Neutrophil (primary cell): ENCODE measurements at regions not wholly inside any gene's neighbourhood (a gene's known extent, or its start where the extent isn't known, plus 50 kb on each side); places are given as distances from the start of the nearest gene placed in this dataset.
"Not testable (repeated sequence)": the region's sequence is repeated elsewhere in the genome, so short reads cannot be mapped to it uniquely, and the experiment has no call there.

Experiments used
- H3K27ac ChIP-seq: fragments of 200-600 bp; sonication (generic); 2 replicates; pipeline ENCODE4 v1.5.1; 2016; ENCODE audit warnings: mild to moderate bottlenecking, moderate library complexity
- H3K27me3 ChIP-seq: fragments of 200-600 bp; sonication (generic); 2 replicates; pipeline ENCODE4 v1.6.0; 2016; ENCODE audit warnings: mild to moderate bottlenecking
- H3K36me3 ChIP-seq: fragments of 200-600 bp; sonication (generic); 2 replicates; pipeline ENCODE4 v1.5.1; 2017
- H3K4me1 ChIP-seq, 2 experiments: fragments of 200-600 bp in 1 of 2; sonication (generic) in 1 of 2; 1 replicate in 1 of 2; 2 replicates in 1 of 2; pipeline versions ENCODE4 v1.5.1 to v1.6.1; 2013 to 2016; ENCODE audit warnings: low read depth in 1 of 2, low read length in 1 of 2, mild to moderate bottlenecking in 1 of 2, moderate library complexity in 1 of 2; ENCODE audit not compliant: control insufficient read depth in 1 of 2, insufficient read depth in 1 of 2
- H3K4me3 ChIP-seq, 2 experiments: fragments of 200-600 bp in 1 of 2; sonication (generic) in 1 of 2; 1 replicate in 1 of 2; 2 replicates in 1 of 2; pipeline ENCODE4 v1.5.1; 2013 to 2016; ENCODE audit warnings: low read depth in 1 of 2, low read length in 1 of 2, mild to moderate bottlenecking in 1 of 2, moderate library complexity in 1 of 2
- H3K9me3 ChIP-seq: fragments of 200-600 bp; sonication (generic); 2 replicates; pipeline ENCODE4 v1.5.1; 2016
- TF ChIP-seq, protein P1 (sequence below): fragments of 200-600 bp; sonication (generic); IDR thresholded peaks from 2 replicates; pipeline ENCODE4 v1.5.1; 2016; ENCODE audit warnings: antibody characterized with exemption

DNA sequence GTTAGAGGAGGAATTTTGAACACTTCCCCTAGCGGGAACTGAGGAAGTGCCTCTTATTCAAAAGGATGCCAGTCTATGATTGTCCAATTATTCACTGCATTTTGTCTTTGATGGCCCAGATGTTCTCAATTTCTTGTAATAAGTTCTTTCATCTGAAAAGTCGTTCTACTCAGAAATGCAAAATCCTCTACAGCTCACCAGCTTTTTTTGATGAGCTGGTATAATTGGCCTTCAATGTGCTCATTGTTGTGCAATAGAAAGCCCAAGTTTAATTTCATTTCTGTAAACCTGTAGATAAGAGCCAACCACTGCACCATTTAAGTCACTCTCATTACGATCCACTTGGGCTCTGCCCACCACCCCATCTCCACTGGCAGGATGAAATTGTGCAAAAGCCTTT, 978.7 kb upstream of the AUTS2 start:
- H3K27ac ChIP-seq, result no peak overlapping the region
- H3K36me3 ChIP-seq, result no peaks in the 10 kb centered on the region
- H3K9me3 ChIP-seq, result no peaks in the 10 kb centered on the region
- H3K4me1 ChIP-seq, result no peaks in the 10 kb centered on the region
- no peaks in the 10 kb centered on the region for H3K27me3 ChIP-seq
- TF ChIP-seq, protein P1, sequence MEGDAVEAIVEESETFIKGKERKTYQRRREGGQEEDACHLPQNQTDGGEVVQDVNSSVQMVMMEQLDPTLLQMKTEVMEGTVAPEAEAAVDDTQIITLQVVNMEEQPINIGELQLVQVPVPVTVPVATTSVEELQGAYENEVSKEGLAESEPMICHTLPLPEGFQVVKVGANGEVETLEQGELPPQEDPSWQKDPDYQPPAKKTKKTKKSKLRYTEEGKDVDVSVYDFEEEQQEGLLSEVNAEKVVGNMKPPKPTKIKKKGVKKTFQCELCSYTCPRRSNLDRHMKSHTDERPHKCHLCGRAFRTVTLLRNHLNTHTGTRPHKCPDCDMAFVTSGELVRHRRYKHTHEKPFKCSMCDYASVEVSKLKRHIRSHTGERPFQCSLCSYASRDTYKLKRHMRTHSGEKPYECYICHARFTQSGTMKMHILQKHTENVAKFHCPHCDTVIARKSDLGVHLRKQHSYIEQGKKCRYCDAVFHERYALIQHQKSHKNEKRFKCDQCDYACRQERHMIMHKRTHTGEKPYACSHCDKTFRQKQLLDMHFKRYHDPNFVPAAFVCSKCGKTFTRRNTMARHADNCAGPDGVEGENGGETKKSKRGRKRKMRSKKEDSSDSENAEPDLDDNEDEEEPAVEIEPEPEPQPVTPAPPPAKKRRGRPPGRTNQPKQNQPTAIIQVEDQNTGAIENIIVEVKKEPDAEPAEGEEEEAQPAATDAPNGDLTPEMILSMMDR, result no peak
- H3K4me3 ChIP-seq, result no peak overlapping the region

DNA sequence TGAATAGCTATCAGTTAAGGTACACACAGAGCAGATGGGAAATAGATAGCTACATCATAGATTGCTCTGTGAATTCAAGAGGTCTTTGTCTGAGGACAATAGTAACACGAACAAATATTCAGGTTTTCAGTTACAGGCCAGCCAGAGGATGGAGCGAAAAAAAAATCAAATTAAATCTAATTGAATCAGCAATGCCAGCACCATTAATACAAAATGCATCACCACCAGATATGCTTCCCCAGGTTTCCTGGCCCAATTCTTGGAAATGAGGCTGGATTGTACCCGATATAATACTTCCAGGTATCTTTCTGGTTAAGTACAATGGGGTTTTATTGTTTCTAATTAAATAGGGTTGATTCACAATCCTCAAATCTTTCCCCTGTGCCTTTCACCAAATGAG, 975.8 kb upstream of the AUTS2 start:
- Histone ChIP-seq H3K4me1 (no peaks in the 10 kb centered on the region), H3K27ac (no peak overlapping the region), H3K27me3 (no peaks in the 10 kb centered on the region), H3K36me3 (no peaks in the 10 kb centered on the region), H3K4me3 (no peak overlapping the region), H3K9me3 (no peaks in the 10 kb centered on the region)
- TF ChIP-seq, protein P1, result no peak

DNA sequence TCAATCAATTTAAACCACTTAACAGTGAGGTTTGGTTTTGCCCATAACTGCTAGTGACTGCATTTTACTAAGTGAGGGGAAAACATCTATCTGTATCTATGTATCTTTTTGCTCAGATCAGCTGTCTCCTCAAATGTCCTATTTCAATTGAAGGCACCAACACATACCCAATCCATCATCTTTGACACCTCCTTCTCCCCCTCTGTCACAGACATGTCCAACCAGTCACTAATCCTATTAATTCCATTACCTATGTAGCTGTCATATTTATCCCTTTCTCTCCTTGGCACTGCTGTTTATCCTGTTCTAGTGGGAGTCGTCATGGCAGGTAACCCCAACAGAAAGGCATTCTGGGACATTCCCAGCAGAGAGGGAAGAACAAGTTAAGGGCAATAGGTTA, 975.2 kb upstream of the AUTS2 start:
- TF ChIP-seq, protein P1, result no peak

DNA sequence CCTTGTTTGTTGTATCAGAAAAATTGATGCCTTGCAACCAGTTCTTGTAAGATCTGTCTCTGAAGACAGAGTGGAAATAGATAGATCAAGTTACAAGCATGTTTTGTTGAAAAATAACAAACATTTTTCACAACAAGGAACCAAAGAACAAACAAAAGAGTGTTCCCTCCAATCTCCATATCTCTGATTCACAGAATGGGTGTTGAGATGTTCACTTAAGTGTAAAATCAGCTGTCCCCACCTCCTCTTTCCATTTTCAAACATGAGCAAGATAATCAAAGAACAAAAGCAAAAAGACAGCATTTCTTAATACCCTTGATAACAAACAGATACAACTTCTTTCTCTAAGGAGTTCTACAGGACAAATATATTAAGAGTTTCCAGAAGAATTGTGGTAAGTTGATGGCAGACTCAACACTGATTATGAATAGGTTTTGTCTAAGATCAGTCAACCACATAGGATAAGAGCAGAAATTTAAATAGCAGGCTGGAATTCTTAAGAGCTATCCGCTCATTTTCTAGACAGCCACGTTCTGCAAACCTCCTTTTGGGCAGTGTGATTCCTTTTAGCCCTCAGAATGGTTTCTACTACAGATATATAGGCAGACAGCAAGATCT, 970.9 kb upstream of the AUTS2 start:
- H3K4me1 ChIP-seq, result no peaks in the 10 kb centered on the region
- no peaks in the 10 kb centered on the region for H3K36me3 ChIP-seq
- H3K27me3 ChIP-seq, result no peaks in the 10 kb centered on the region
- TF ChIP-seq, protein P1, result no peak
- no peak overlapping the region for H3K4me3 ChIP-seq
- no peaks in the 10 kb centered on the region for H3K9me3 ChIP-seq
- H3K27ac ChIP-seq, result no peak overlapping the region

More for the DNA sequence above, 975.2 kb upstream of the AUTS2 start:
- Histone ChIP-seq H3K27ac (no peak overlapping the region), H3K4me1 (no peaks in the 10 kb centered on the region), H3K9me3 (no peaks in the 10 kb centered on the region), H3K27me3 (no peaks in the 10 kb centered on the region), H3K36me3 (no peaks in the 10 kb centered on the region), H3K4me3 (no peak overlapping the region)

DNA sequence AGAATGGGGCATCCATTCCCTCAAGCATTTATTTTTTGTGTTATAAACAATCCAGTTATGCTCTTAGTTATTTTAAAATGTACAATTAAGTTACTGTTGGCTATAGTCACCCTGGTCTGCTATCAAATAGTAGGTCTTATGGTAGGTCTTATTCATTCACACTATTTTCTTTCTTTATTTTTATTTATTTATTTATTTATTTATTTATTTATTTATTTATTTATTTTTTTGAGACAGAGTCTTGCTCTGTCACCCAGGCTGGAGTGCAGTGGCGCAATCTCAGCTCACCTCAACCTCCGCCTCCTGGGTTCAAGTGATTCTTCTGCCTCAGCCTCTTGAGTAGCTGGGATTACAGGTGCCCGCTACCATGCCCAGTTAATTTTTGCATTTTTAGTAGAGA, 967.4 kb upstream of the AUTS2 start:
- H3K36me3 ChIP-seq, H3K27me3 ChIP-seq, H3K4me3 ChIP-seq, H3K4me1 ChIP-seq, H3K9me3 ChIP-seq, H3K27ac ChIP-seq: not testable (repeated sequence)

DNA sequence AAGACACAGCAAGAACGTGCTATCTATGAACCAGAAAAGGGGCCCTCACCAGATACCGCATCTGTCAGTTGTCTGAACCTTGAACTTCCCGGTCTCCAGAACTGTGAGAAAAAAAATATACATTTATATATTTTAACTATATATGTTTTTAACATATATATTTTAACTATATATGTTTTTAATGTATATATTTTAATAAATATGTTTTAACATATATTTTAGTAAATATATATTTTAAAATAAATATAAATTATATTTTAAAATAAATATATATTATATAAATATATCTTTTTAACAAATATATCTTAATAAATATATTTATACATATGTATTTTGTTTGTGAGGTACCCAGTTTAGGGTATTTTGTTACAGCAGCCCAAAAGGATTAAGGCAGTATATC, 958.2 kb upstream of the AUTS2 start:
- TF ChIP-seq, protein P1, result no peak
- Histone ChIP-seq H3K9me3 (no peaks in the 10 kb centered on the region), H3K27ac (no peak overlapping the region), H3K4me1 (no peaks in the 10 kb centered on the region), H3K36me3 (no peaks in the 10 kb centered on the region), H3K4me3 (no peak overlapping the region), H3K27me3 (no peaks in the 10 kb centered on the region)
